Prostate gland (tissue), 2 donors: ENCODE measurements at regions not wholly inside any gene's neighbourhood (a gene's known extent, or its start where the extent isn't known, plus 50 kb on each side); places are given as distances from the start of the nearest gene placed in this dataset.

Experiments used
- POLR2A ChIP-seq: fragments of 450-650 bp; IDR thresholded peaks from one replicate; pipeline ENCODE4 v1.6.1; 2016; ENCODE audit warnings: antibody characterized with exemption, mild to moderate bottlenecking
- TF ChIP-seq, protein P1 (sequence below), 4 experiments: fragments of 200-600 bp in 2 of 4; fragments of 450-650 bp in 2 of 4; sonication (generic) in 2 of 4; IDR thresholded peaks; 1 replicate in 3 of 4; 2 replicates in 1 of 4; pipeline ENCODE4 v1.5.1; 2016 to 2019; ENCODE audit warnings: antibody characterized with exemption in 4 of 4, mild to moderate bottlenecking in 2 of 4, moderate library complexity in 2 of 4

DNA sequence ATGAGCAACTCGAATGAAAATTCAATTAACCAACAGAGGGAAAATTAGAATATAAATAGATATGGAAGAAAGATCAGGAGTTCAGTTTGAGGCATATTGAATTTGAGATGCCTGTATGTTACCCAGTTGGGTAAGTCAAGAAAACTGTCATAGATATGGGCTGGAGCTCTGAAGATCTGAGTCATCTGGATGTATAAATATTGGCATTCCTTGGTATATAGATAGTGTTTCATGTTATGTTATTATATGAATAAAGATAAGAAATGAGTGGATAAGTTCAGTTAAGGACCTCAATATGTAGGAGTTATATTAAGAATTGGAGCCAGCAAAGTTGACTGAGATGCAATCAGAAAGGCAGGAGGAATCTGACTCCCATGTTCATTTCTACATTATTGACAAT, 543.6 kb upstream of the SMIM31 start:
- TF ChIP-seq POLR2A, result no peak
- TF ChIP-seq, protein P1, sequence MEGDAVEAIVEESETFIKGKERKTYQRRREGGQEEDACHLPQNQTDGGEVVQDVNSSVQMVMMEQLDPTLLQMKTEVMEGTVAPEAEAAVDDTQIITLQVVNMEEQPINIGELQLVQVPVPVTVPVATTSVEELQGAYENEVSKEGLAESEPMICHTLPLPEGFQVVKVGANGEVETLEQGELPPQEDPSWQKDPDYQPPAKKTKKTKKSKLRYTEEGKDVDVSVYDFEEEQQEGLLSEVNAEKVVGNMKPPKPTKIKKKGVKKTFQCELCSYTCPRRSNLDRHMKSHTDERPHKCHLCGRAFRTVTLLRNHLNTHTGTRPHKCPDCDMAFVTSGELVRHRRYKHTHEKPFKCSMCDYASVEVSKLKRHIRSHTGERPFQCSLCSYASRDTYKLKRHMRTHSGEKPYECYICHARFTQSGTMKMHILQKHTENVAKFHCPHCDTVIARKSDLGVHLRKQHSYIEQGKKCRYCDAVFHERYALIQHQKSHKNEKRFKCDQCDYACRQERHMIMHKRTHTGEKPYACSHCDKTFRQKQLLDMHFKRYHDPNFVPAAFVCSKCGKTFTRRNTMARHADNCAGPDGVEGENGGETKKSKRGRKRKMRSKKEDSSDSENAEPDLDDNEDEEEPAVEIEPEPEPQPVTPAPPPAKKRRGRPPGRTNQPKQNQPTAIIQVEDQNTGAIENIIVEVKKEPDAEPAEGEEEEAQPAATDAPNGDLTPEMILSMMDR (IDR thresholded peaks at IDR 0.05), result no peak
